NT2/D1 (cell line): ENCODE measurements at regions not wholly inside any gene's neighbourhood (a gene's known extent, or its start where the extent isn't known, plus 50 kb on each side); places are given as distances from the start of the nearest gene placed in this dataset.

Experiments
- DNase-seq: peaks from one replicate; pipeline ENCODE4 v3.0.0-alpha.2; 2011; ENCODE audit warnings: low read depth, low spot score
- H3K27me3 ChIP-seq: 2 replicates; pipeline ENCODE4 v1.6.0; 2011; ENCODE audit warnings: mild to moderate bottlenecking; ENCODE audit not compliant: insufficient read length, insufficient read depth
- H3K36me3 ChIP-seq: 2 replicates; pipeline ENCODE4 v1.6.1; 2011; ENCODE audit warnings: mild to moderate bottlenecking, low read length, mixed read lengths; ENCODE audit not compliant: insufficient read depth, insufficient read length
- H3K4me1 ChIP-seq: 2 replicates; pipeline ENCODE4 v1.5.1; 2011; ENCODE audit not compliant: insufficient read depth, insufficient read length
- H3K4me3 ChIP-seq: 2 replicates; pipeline ENCODE4 v1.5.1; 2011; ENCODE audit warnings: low read depth; ENCODE audit not compliant: insufficient read length
- H3K9ac ChIP-seq: 2 replicates; pipeline ENCODE4 v1.6.0; 2011; ENCODE audit warnings: low read depth; ENCODE audit not compliant: insufficient read length
- H3K9me3 ChIP-seq: 2 replicates; pipeline ENCODE4 v1.5.1; 2011; ENCODE audit warnings: mild to moderate bottlenecking, low read length; ENCODE audit not compliant: insufficient read depth
- SUZ12 ChIP-seq: IDR thresholded peaks from 2 replicates; pipeline ENCODE4 v1.6.1; 2011; ENCODE audit not compliant: insufficient read length, insufficient read depth; ENCODE audit errors: extremely low read depth
- YY1 ChIP-seq: IDR thresholded peaks from 2 replicates; pipeline ENCODE4 v1.6.1; 2011; ENCODE audit not compliant: insufficient read length, insufficient read depth
- ZNF274 ChIP-seq: IDR thresholded peaks from 2 replicates; pipeline ENCODE4 v1.6.1; 2011; ENCODE audit warnings: mild to moderate bottlenecking, low read depth, low read length

DNA sequence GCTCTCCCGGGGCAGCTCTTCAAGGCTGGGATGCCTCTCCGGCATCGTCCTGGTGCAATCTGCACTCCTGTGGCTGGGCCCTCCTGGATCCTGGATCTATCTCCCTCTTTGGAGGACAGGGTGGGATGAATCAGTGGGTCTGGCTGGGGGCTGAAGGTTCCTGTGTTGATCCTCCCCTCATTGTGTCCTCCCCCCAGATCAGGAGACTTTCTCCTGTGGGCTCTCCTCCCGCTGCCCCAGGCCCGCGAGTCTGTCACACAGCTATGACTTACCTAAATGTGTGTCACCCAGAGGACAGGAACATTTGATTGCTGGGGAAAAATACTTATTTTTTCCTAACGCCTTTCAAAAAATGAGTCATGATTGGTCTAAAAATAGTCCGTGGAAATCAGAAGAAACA is 106.8 kb upstream of the NECTIN1 start:
- Histone ChIP-seq H3K9ac (no peak overlapping the region), H3K36me3 (no peaks in the 10 kb centered on the region), H3K4me1 (peaks cover 3% of the 10 kb centered on the region), H3K4me3 (no peak overlapping the region), H3K9me3 (no peaks in the 10 kb centered on the region), H3K27me3 (peaks cover 4% of the 10 kb centered on the region)
- no peak for DNase-seq
- no peak for TF ChIP-seq SUZ12
- no peak for TF ChIP-seq ZNF274
- TF ChIP-seq YY1: no peak

- Histone ChIP-seq H3K9ac (no peak overlapping the region), H3K4me1 (peaks cover 5% of the 10 kb centered on the region), H3K4me3 (no peak overlapping the region), H3K36me3 (no peaks in the 10 kb centered on the region), H3K9me3 (no peaks in the 10 kb centered on the region), H3K27me3 (no peaks in the 10 kb centered on the region)
- no peak for TF ChIP-seq YY1
- TF ChIP-seq ZNF274: no peak
- TF ChIP-seq SUZ12: no peak
- no peak for DNase-seq
These were observed 103.4 kb upstream of the NECTIN1 start for GRCh38 chr11:119832202-119832935.

GRCh38 chr11:119831011-119831410 is 102.0 kb upstream of the NECTIN1 start:
- H3K4me1 ChIP-seq: peaks cover 6% of the 10 kb centered on the region
- TF ChIP-seq ZNF274 (no peak), SUZ12 (no peak), YY1 (no peak)
- H3K9ac ChIP-seq: no peak overlapping the region
- no peak overlapping the region for H3K4me3 ChIP-seq
- no peak for DNase-seq
- no peaks in the 10 kb centered on the region for H3K36me3 ChIP-seq
- H3K27me3 ChIP-seq: no peaks in the 10 kb centered on the region
- no peaks in the 10 kb centered on the region for H3K9me3 ChIP-seq

DNA sequence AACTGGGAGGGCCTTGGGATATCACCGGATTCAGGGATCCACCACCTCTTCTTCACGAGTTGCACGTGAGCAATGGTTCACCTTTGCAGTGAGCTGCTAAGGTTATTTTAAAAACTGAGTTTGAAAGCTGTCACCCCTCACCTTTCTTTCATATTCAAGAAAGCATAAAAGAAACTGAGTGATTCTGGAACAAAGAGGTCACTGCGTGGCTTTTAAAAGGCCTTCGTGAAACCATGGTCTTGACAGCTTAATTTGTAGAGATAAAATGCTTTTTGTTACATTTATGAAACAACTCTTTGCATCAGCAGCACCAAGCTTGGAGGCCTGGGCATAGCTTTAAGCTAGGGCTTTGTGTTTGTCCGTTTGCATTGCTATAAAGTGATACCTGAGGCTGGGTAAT is 101.4 kb upstream of the NECTIN1 start:
- no peaks in the 10 kb centered on the region; the same call in 1 of the 2 replicates for H3K9me3 ChIP-seq
- H3K27me3 ChIP-seq: no peaks in the 10 kb centered on the region
- no peak for DNase-seq
- no peak overlapping the region for H3K9ac ChIP-seq
- TF ChIP-seq ZNF274 (no peak), YY1 (no peak), SUZ12 (no peak)
- H3K4me1 ChIP-seq: peaks cover 6% of the 10 kb centered on the region
- H3K36me3 ChIP-seq: no peaks in the 10 kb centered on the region
- no peak overlapping the region for H3K4me3 ChIP-seq

DNA sequence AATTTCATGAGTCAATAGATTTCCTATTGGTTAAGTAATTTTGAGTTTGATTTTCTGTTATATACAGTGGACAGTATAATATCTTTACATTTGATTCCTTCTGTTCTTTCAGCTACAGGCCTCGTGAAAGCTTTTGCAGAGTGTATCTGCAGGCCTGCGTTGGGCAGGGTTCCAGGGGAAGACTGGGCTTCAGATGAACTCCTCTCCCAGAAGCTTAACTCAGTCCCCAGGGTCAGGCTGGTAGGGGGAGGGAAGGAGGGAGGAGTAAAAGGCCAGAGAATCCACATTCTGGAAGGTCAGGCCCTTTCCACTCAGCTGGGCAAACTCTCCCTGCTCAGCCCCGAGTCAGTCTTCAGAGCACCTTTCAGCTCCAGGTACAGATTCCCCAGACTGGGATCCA is 100.4 kb upstream of the NECTIN1 start:
- Histone ChIP-seq H3K9me3 (no peaks in the 10 kb centered on the region; the same call in 1 of the 2 replicates), H3K4me3 (no peak overlapping the region), H3K36me3 (no peaks in the 10 kb centered on the region), H3K27me3 (no peaks in the 10 kb centered on the region), H3K9ac (no peak overlapping the region), H3K4me1 (peaks cover 6% of the 10 kb centered on the region)
- DNase-seq: no peak
- TF ChIP-seq SUZ12 (no peak), YY1 (no peak), ZNF274 (no peak)

DNA sequence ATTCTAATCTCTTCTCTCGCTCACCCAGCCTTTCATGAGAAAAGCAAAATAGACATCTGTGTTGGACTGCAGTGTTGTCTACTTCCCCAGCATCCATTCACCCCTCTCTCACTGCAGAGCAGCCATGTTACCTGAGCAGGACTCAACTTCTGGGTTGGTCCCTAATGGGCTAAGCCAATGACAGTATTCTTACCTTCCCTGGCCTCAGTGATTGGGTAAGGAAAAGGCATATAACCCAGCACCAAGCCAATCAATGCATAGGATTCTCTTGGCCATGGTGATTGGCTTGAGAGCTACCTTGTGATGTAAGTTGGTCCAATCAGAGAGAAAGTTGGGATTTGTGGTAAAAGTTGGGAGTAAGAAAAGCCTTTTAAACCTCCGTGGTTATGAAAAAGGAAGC is 99.8 kb upstream of the NECTIN1 start:
- no peaks in the 10 kb centered on the region; the same call in 1 of the 2 replicates for H3K9me3 ChIP-seq
- no peak for DNase-seq
- no peak overlapping the region for H3K4me3 ChIP-seq
- no peak for TF ChIP-seq SUZ12
- TF ChIP-seq YY1: no peak
- no peak for TF ChIP-seq ZNF274
- H3K4me1 ChIP-seq: peaks cover 6% of the 10 kb centered on the region
- H3K27me3 ChIP-seq: no peaks in the 10 kb centered on the region
- no peaks in the 10 kb centered on the region for H3K36me3 ChIP-seq
- no peak overlapping the region for H3K9ac ChIP-seq

GRCh38 chr11:119828006-119828405 is 99.0 kb upstream of the NECTIN1 start:
- Histone ChIP-seq H3K36me3 (no peaks in the 10 kb centered on the region), H3K9ac (no peak overlapping the region), H3K27me3 (no peaks in the 10 kb centered on the region), H3K4me3 (no peak overlapping the region), H3K4me1 (peaks cover 6% of the 10 kb centered on the region), H3K9me3 (no peaks in the 10 kb centered on the region; the same call in 1 of the 2 replicates)
- TF ChIP-seq SUZ12 (no peak), ZNF274 (no peak), YY1 (no peak)
- DNase-seq: no peak
